NCI-H1105 (cell line): ENCODE measurements at regions not wholly inside any gene's neighbourhood (a gene's known extent, or its start where the extent isn't known, plus 50 kb on each side); places are given as distances from the start of the nearest gene placed in this dataset.
"Not testable (repeated sequence)": the region's sequence is repeated elsewhere in the genome, so short reads cannot be mapped to it uniquely, and the experiment has no call there.

Experiments
- DNase-seq: peaks from one replicate; lab custom pipeline; 2025; lab: John Stamatoyannopoulos, UW

GRCh38 chr11:112514011-112514740, 253.5 kb upstream of the PLET1 start:
- DNase-seq, result peak; percentile 68

- DNase-seq, result no peak
Observed at GRCh38 chr11:112516261-112516660, 255.6 kb upstream of the PLET1 start.

GRCh38 chr11:112516755-112517154, 256.1 kb upstream of the PLET1 start:
- DNase-seq, result no peak

- DNase-seq, result no peak
Observed at GRCh38 chr11:112518371-112518770, 257.7 kb upstream of the PLET1 start.

- no peak for DNase-seq
Observed at GRCh38 chr11:112519751-112520150, 259.1 kb upstream of the PLET1 start.

- peak; percentile 47 for DNase-seq
Observed at GRCh38 chr11:112520354-112520753, 259.7 kb upstream of the PLET1 start.

- no peak for DNase-seq
Observed at GRCh38 chr11:112522536-112522935, 261.9 kb upstream of the PLET1 start.

GRCh38 chr11:112523031-112523430, 262.4 kb upstream of the PLET1 start:
- DNase-seq, result no peak

GRCh38 chr11:112523477-112523876, 262.8 kb upstream of the PLET1 start:
- no peak for DNase-seq

GRCh38 chr11:112523951-112524350, 263.3 kb upstream of the PLET1 start:
- no peak for DNase-seq

- DNase-seq, result no peak
Observed at GRCh38 chr11:112524798-112525197, 264.1 kb upstream of the PLET1 start.

- DNase-seq, result no peak
Observed at GRCh38 chr11:112525270-112525669, 264.6 kb upstream of the PLET1 start.

GRCh38 chr11:112525844-112526590, 265.4 kb upstream of the PLET1 start:
- no peak for DNase-seq

- DNase-seq, result no peak
Observed at GRCh38 chr11:112526699-112527416, 266.2 kb upstream of the PLET1 start.

- DNase-seq, result no peak
Observed at GRCh38 chr11:112529071-112529470, 268.4 kb upstream of the PLET1 start.

GRCh38 chr11:112532506-112532905, 271.8 kb upstream of the PLET1 start:
- DNase-seq, result no peak

GRCh38 chr11:112533682-112534081, 273.0 kb upstream of the PLET1 start:
- no peak for DNase-seq

GRCh38 chr11:112534208-112534607, 273.5 kb upstream of the PLET1 start:
- DNase-seq, result no peak

GRCh38 chr11:112537026-112537425, 276.4 kb upstream of the PLET1 start:
- no peak for DNase-seq

GRCh38 chr11:112537846-112538330, 277.2 kb upstream of the PLET1 start:
- no peak for DNase-seq

GRCh38 chr11:112538534-112539280, 278.0 kb upstream of the PLET1 start:
- DNase-seq, result no peak

GRCh38 chr11:112539281-112539555, 278.6 kb upstream of the PLET1 start:
- DNase-seq, result not testable (repeated sequence)
